ENCODE measurements at regions not wholly inside any gene's neighbourhood (a gene's known extent, or its start where the extent isn't known, plus 50 kb on each side); places are given as distances from the start of the nearest gene placed in this dataset.
A peak's percentile ranks its signal among the peaks of the same experiment; 100 is the strongest.

DNA sequence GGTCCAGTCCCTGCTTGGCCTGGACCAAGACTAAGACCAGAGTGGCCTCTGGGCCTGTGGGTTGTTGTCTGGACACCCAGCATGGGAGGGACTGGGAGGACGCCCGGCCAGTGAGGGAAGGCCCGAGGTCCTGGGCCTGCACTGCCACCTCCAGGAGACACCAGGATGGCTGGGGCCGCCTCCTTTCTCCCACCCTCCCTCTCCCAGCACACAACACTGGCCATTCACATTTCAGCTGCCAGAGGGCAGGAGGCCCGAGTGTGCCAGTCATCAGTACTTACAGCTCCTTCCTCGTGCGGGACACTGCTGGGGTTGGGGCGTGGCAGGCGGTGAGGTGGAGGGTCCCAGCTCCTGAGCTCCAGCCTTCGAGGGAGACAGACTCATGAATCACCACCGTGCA, 133.5 kb downstream of the ASB1 start:
- DNase-seq (ENCODE audit: low read depth in 2 of 2) = no peak

DNA sequence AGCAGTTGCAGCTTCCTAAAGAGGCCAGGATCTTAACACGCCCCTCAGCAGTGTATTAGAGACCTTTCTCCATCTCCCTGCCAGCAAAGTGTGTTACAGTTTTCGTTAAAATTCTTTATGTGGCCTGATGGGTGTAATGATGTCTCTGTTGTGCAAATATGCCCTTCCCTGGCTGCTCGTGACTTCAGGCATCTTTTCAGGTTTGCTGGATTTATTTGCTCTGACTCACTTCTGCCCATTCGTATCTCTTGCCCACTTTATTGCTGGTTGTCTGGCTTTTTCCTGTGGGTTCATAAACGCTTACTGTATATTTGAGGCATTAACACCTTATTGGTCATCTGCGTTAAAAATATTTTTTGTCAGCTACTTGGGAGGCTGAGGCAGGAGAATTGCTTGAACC, 134.5 kb downstream of the ASB1 start:
- no peak for DNase-seq (ENCODE audit: low read depth in 2 of 2)

DNA sequence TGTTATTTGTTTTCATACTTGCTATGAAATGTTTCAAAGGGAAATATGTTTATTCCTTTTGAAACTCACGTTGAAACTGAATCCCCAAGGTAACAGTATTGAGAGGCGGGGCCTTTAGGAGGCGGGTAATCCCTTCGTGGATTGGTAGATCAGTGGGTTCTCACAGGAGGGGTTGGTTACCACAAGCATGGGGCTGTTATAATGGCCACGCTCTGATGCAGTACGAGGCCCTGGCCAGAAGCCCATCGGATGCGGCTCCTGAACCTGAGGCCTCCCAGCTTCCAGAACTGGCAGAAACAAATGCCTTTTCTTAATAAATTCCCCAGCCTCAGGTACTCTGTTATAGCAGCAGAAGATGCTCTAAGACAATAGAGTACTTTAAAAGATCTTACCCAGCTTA, 135.7 kb downstream of the ASB1 start:
- DNase-seq (ENCODE audit: low read depth in 2 of 2) = no peak

DNA sequence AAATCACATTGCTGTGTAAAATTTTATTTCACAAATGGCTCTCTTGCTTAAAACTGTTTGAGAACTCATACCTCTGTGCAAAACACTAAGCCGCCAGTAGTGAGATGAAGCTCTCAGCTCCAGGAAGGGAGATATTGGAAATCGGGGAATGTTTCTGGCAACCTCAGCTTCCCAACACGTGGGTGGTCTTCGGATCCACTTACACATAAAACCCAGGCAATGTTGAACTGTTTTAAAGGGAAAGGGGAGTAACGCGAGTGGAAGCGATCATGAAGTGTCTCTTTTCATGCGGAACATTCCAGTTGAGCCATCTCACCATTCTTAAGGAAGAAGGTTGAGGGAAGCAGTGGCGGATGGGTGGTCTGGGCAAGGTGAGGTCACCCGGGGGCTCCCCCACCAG, 136.8 kb downstream of the ASB1 start:
- DNase-seq (ENCODE audit: low read depth in 2 of 2) = no peak

DNA sequence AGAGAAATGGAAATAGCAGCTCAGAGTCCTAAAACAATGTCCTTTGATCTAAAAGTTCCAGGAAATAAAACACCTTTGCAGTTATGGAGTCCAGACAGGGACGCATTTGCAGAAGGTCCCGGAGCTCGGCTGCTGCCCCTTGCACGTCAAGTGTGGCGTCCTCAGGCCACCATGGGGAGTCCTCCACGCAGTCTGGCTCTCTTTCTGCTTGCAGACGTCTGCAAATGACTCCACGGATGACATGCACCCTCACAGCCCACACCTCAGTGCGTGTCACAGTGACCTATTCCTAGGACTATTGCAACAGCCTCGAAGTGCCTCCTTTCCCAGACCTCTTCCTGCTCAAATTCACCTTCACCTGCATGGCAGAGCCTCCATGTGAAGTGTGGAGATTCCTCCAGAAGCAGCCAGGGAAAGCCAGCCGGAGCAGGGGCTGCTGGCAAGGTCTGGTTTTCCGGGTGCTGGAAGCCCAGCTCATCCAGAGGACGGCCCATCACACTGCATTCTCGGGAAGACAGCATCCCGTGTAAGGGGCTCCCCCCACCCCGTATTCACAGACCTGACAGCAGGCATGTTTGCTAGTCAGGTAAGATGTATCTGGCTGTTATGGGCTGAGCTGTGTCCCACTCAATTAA, 137.7 kb downstream of the ASB1 start:
- no peak for DNase-seq (ENCODE audit: low read depth in 2 of 2)

DNA sequence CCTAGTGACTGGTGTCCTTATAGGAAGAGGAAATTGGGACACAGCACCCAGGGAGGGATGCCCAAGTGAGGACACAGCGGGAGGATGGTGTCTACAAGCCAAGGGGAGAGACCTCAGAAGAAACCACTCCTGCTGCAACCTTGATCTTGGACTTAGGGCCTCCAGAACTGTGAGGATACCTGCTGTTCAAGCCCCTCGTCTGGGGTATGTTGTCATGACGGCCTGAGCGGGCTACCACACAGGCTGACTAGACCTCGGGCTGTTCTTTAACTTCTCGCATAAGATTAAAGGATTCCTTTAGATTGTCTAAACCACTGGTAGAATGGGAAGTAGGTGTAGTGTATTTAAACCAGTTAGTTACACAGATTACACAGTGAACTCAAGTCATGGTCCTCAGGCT, 138.3 kb downstream of the ASB1 start:
- DNase-seq (ENCODE audit: low read depth in 2 of 2) = no peak

DNA sequence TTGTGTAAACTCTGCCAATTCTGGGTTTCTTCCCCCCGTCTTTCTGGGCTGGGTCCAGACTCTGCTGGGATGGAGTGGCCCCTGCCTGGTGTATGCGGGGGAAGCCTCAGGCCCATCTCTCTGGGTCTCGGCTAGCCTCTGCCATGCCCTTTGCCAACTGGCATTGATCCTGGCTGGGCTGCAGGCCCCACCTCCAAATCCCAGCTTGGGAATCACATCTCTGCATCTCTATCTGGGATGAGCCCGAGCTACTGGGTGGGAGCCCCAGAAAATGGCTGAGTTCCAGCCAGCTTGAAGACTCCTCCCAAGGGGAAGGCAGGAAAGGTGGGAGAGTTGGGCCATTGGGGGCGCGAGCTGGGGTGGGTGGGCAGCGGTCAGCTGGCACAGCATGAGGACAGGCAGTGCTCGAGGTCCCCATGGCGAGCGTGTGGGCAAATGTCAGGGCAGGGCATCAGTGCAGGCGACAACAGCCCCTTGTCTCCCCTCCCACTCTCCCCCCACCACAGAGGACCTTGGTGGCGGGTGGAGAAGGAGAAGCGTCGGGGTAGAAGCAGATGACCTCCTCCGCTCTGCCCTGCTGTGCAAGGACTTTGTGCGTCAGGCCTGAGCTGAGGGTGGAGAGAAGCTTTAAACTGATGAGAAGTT, 139.4 kb downstream of the ASB1 start:
- DNase-seq (ENCODE audit: low read depth in 2 of 2) = no peak

DNA sequence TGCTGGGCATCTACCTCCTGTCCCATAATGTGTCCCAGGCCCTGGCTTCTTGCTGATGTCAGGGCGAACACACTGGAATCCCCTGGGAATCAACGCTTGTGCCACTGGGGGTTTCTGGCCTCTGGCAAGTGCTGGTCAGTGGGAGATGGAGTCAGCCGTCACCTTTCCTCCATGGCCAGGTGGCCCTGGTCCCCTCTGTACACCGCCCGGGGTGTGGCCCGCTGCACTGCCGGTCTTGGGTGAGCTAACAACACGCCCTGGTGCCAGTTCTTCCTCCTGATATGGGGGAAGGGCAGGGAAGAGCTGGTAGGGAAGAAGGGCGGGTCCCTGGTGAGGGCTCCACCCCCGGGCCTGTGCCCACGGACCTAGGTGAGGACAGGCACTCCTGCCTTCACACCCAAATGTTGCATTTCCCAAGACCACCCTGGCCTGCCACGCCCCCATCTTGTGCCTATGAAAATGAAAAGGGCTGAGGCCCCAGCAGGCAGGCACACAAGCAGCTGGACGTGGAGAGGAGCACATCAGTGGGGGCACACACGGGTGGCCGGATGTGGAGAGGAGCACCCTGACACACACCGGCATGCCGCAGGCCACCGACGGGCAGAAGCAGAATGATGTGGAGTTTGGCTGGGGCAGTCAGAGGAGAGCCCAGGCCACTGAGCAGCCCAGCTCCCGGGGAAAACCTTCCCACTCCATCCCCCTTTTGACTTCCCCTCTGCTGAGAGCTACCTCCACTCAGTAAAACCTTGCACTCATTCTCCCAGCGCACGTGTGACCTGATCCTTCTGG, 140.5 kb downstream of the ASB1 start:
- DNase-seq (ENCODE audit: low read depth in 2 of 2) = no peak

DNA sequence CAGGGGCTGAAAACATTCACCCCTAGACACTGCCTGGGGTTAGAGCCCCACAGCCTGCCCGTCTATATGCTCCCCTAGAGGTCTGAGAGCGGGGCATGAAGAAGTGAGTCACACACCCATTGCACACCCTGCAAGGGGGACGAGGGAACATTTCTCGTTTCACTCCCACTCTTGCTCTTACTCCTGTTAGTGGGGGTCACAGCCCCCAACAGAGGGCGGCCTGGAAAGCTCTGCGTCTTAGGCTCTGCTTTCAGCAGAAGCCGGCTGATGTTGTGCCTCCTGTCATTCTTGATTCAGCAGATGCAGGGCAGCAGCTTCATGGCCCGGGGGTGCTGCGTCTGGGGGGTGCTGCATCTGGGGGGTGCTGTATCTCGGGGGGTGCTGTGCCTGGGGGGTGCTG, 141.3 kb downstream of the ASB1 start:
- DNase-seq (ENCODE audit: low read depth in 2 of 2) = no peak

DNA sequence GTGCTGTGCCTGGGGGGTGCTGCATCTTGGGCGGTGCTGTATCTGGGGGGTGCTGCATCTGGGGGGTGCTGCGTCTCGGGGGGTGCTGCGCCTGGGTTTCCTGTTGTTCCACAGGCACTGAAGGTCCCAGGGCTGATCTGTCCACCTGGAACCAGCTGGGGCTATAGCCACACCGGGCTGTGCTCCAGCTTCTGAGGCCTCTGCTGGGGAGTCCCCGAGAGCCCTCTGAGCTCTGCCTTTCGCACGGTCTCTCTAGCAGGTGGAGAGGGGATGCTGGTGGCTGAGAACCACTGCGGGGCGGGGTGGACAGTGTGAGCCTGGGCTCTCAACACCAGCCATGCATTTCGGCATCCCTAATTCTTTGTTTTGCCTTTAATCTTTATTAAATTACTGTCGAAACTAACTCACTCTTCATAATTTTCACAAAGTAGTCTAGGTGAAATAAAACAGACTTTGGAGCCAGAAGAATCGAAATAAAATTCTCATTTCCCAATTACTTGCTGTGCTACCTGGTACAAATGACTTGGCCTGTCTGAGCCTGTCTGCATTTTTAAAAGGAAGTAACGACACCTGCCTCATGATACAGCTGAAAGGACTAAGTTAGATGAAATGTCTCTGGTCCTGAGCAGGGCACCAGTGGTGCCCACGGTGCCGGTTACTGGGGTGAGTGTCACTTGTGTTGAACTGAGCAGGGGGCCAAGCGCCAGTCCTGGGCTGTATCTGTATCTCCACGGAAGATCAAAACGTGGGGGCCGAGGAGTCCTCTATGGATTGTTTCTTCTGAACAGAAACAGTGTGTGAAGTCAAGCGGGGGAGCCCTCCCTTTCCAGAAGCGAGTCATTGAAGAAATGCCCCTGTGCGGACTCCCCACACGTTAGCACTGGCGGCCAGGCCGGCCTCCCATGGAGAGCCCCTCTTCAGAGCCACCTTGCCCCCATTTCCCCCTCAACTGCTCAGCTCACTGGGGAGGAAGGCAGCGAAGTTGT, 142.0 kb downstream of the ASB1 start:
- no peak for DNase-seq (ENCODE audit: low read depth in 2 of 2)

DNA sequence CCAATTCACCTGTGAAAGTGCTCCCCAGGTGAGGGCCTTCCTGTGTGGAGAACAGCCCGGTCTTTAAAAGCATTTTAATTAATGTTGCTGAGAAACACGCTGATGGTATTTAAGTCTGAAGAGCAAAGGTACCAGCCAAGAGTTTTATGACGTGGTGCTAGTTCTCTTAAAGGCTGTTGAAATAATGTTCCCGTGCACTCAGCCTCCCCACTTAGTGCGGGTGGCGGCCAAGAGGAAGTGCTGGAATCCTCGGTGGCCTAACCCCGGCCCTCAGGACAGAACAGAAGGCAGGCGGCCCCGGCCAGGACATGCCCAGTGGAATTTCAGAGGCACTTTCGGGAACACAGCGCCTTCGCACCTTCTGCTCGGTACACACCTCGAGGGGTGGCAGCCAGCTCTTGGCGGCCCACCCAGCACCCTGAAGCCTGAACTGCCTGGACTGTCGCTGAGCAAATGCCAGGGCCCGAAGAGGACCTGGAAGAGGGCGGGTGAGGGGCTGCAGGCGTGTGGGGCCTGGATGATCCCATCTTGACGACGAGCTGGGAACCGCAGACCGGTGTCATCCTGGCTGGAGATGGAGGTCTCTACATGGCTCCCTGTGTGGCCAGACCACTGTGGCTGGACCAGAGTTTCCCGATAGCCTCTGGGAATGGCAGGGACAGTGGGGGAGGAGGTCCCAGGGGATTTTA, 142.9 kb downstream of the ASB1 start:
- no peak for DNase-seq (ENCODE audit: low read depth in 2 of 2)

DNA sequence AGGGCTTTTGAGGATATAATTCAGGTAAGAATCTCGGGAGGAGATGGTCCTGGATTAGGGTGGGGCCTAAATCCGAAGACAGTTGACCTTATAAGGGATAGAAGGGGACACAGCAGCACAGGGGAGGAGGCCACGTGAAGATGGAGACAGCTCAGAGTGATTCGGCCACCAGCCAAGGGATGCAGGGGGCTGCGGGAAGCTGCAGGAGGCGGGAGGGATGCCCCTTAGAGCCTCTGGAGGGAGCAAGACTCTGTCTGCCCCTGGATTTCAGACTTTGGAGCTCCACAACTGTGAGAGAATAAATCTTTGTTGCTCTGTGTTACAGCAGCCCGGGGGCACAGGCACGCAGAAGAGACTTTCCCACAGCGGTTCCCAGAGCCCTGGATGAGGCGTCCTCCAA, 143.7 kb downstream of the ASB1 start:
- DNase-seq (ENCODE audit: low read depth in 2 of 2) = no peak

DNA sequence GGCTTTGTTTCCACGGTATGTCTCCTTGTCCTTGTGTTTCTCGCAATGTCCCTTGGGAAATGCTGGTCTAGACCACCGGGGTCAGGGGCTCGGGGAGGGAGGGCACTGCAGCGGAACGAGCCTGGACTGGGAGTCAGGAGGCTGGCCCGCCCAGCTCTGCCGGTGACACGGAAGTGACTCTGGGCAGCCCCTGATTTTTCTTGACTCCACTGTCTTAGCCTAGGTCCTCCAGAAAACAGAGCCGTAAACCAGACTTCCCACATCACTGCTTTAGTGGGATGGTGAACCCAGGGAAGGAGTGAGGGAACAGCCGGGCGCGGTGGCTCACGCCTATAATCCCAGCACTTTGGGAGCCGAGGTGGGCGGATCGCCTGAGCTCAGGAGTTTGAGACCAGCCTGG, 144.2 kb downstream of the ASB1 start:
- no peak for DNase-seq (ENCODE audit: low read depth in 2 of 2)

DNA sequence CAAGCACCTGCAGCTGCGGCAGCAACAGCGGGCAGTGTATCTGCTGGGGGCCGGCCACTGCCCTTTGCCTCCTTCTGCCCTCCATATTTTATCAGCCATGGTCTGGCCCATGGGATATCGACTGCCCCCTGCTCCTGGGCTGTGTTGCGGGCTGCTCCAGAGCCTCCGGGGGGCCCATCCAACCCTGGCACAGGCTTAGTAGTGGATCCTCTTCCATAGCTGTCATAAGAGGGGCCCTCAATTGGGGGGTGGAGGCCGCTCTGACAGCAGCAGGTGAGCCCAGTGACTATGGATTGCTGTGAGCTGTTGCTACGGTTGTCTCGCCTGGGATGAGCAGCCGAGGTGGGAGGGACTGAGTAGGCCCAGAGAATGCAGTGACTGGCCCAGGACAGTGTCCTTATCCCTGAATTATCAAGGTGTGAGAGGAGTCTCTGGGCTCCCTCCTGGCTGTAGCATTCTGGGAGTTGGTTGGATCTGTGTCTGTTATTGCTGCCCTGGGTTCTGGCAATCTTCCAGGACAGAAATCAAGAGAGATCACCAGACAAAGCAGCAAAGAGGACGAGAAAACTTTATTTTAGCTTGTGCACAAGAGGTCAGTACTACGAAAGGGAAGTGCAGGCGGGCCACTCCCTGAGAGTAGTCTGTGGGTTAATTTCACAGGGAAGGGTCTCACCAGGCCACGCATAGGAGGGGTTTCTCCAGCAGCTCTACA, 145.1 kb downstream of the ASB1 start:
- DNase-seq (ENCODE audit: low read depth in 2 of 2) = no peak

DNA sequence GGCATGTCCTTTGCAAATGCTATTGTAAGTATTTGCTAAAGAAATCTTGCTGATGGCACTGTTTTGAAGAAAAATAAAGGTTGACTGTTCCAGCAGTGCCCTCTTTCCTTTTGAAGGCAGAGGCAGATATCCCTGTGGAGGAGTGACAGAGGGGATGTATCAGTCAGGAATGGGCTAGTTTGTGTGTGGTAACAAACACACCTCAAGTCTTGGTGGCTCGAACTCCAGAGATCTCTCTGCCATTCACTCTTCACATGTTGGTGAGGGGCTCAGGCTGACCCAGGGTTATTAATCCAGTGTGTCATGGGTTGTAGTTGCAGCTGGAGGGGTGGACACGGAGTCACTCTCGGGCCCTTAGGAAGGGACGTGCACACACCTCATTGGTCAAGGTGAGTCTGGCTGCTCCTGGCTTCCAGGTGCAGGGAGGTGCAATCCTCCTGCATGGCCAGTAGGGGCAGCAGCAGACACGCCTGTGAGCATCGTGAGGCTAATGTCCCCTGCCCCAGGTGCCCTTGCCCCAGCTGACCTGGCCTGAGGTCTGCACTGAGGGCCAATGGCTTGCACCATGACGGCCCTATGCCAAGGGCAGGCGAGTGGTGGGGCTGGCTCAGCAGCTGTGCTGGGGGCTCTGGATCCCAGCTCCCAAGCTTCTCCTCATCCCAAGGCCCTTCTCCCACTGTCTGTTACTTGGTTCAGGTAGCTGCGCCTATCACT, 146.5 kb downstream of the ASB1 start:
- peak in 1 of 2 experiments; percentile 5 for DNase-seq (ENCODE audit: low read depth in 2 of 2)

DNA sequence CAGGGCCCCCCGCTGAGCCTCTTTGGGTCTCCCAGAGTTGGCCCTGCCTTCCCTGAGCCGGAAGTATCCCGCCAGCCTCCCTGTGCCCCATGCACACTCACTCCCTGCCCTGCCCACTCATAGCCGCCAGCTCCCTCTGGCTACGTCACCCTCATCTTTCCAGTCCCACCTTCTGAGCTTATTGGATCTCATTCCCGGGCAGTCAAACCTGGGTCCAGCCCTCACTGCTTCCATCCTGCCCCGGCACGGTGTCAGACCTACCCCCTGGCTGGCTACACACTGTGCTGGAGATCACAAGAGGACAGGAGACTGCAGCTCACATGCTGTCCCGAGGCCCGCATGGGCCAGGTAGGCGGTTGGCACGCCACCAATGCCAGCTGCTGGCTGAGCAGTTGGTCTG, 147.2 kb downstream of the ASB1 start:
- DNase-seq (ENCODE audit: low read depth in 2 of 2) = no peak

DNA sequence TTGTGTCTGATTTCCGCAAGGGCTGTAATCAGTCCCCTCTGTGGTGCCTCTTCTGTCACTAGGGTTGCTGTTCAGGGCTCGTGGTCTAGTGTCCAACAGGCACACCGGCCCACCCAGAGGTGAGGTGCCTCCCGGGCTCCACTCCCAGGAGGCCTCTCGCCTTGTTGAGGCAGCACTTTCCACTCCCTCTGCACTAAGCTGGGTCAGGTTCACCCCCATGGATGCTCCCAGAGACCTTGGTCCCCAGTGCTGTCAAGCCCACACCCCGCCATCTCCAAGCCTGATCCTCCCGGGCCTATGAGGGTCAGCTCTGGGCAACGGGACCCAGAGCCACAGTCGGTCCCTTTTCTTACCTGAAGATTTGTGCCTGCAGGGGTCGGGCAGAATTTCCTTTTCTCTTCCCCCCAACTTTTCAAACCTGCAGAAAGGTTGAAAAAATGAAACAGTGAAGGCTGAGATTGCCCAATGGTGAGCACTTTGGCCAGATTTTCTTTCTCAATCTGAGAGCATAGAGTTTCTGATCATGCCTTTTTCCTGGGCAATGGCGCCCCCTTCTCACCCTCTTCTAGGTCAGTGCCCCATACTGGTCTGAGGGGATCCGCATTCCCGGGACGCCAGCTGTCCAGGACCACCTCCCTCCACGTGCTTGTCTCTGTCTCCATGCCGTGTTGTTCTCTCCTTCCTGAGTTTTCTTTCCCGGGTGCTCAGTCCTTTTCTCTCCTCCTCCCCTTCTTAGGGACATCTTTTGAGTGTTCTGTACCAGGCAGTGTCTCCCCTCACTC, 148.0 kb downstream of the ASB1 start:
- no peak for DNase-seq (ENCODE audit: low read depth in 2 of 2)

DNA sequence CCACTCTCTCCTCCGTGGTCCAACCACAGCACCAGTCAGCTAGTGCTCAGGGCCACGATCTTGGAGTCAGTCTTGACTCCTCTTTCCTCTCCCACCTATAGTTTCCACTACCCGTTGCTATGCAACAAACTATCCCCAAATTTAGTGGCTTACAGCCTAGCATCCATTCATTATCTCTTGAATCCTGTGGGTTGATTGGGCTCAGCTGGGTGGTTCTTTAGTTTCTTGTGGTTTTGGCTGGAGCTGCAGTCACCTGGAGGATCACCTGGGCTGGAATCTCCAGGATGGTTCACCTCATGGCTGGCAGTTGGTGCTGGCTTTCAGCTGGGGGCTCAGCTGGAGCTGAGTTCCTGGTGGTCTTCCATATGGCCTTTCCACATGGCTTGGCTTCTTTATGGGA, 149.9 kb downstream of the ASB1 start:
- DNase-seq (ENCODE audit: low read depth in 2 of 2) = no peak

DNA sequence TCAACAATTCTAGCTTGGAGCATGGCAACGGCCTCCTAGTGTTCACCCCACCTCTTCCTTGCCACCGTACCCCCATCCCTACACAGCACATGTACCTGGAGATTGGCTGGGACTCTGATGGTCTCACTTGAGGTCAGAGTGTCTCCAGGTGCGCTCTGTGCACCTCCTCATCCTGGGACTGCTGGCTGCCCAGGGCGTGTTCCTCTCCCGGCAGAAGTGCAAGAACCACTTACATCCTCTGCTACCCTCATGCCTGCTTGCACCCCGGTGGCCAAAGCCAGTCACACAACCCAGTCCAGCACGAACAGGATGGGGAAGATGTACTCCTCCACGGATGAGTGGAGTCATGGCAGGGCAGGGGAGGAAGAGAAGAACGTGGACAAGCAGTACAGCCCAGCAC, 151.5 kb downstream of the ASB1 start:
- no peak for DNase-seq (ENCODE audit: low read depth in 2 of 2)

Data from stimulated activated CD4-positive, alpha-beta T cell treated with anti-CD3 and anti-CD28 coated beads, Interleukin-12 subunit alpha, Interleukin-12 subunit beta, amount 100 ng/mL, for 24 hours (primary cell).